Colonic mucosa (tissue), 4 donors: ENCODE measurements at regions not wholly inside any gene's neighbourhood (a gene's known extent, or its start where the extent isn't known, plus 50 kb on each side); places are given as distances from the start of the nearest gene placed in this dataset.

Source experiments
- DNase-seq: peaks from one replicate; pipeline ENCODE4 v3.0.0-alpha.2; 2020
- H3K27ac ChIP-seq: fragments of 200-600 bp; one replicate; pipeline ENCODE4 v1.8.0; 2021
- H3K27me3 ChIP-seq: fragments of 200-600 bp; one replicate; pipeline ENCODE4 v1.8.0; 2021
- H3K36me3 ChIP-seq: fragments of 200-600 bp; one replicate; pipeline ENCODE4 v1.8.0; 2021
- H3K4me1 ChIP-seq: fragments of 200-600 bp; one replicate; pipeline ENCODE4 v1.8.0; 2021; ENCODE audit warnings: mild to moderate bottlenecking
- H3K4me3 ChIP-seq: fragments of 200-600 bp; one replicate; pipeline ENCODE4 v1.8.0; 2021
- H3K9ac ChIP-seq, 2 donors: one replicate each; pipeline ENCODE4 v1.7.0; 2013; ENCODE audit warnings: control low read depth in 2 of 2, low read depth in 2 of 2, low read length in 2 of 2
- H3K9me3 ChIP-seq: fragments of 200-600 bp; one replicate; pipeline ENCODE4 v1.8.0; 2021
- CTCF ChIP-seq: fragments of 200-600 bp; IDR thresholded peaks from one replicate; pipeline ENCODE4 v1.8.0; 2022; ENCODE audit warnings: antibody characterized with exemption, mild to moderate bottlenecking
- intact Hi-C: fragments of 100-400 bp; cut with DNase I; formaldehyde crosslinking; loops from one replicate; pipeline ENCODE4 v1.14.1; 2022
- donor health status: healthy.
- donor health status: DM: no; HTN: no; CAD: no.
- donor health status: DM: no; HTN: no; CAD: no.

GRCh38 chr5:125384071-125384470 is 637.6 kb upstream of the ZNF608 start:
- Histone ChIP-seq H3K36me3 (no peaks in the 10 kb centered on the region), H3K4me1 (no peaks in the 10 kb centered on the region), H3K4me3 (no peak overlapping the region), H3K9me3 (no peaks in the 10 kb centered on the region), H3K9ac (no peak overlapping the region), H3K27ac (no peak overlapping the region), H3K27me3 (no peaks in the 10 kb centered on the region)
- no peak for DNase-seq
- no peak for TF ChIP-seq CTCF
- intact Hi-C loops, result no loop called here

- DNase-seq, result no peak
- Histone ChIP-seq H3K4me1 (no peaks in the 10 kb centered on the region), H3K4me3 (no peak overlapping the region), H3K27me3 (no peaks in the 10 kb centered on the region), H3K9ac (no peak overlapping the region), H3K36me3 (no peaks in the 10 kb centered on the region), H3K9me3 (no peaks in the 10 kb centered on the region), H3K27ac (no peak overlapping the region)
- no peak for TF ChIP-seq CTCF
- intact Hi-C loops, result no loop called here
These were observed 643.9 kb upstream of the ZNF608 start for GRCh38 chr5:125390326-125390725.

- TF ChIP-seq CTCF, result no peak
- Histone ChIP-seq H3K27ac (no peak overlapping the region), H3K36me3 (no peaks in the 10 kb centered on the region), H3K4me1 (no peaks in the 10 kb centered on the region), H3K27me3 (no peaks in the 10 kb centered on the region), H3K4me3 (no peak overlapping the region), H3K9me3 (no peaks in the 10 kb centered on the region), H3K9ac (no peak overlapping the region)
- intact Hi-C loops, result no loop called here
- no peak for DNase-seq
These were observed 646.9 kb upstream of the ZNF608 start for GRCh38 chr5:125393221-125393815.

GRCh38 chr5:125394661-125395280 is 648.3 kb upstream of the ZNF608 start:
- Histone ChIP-seq H3K9ac (no peak overlapping the region), H3K27me3 (no peaks in the 10 kb centered on the region), H3K4me3 (no peak overlapping the region), H3K9me3 (no peaks in the 10 kb centered on the region), H3K36me3 (no peaks in the 10 kb centered on the region), H3K27ac (no peak overlapping the region), H3K4me1 (no peaks in the 10 kb centered on the region)
- no peak for TF ChIP-seq CTCF
- no peak for DNase-seq
- intact Hi-C loops, result no loop called here

GRCh38 chr5:125396462-125396861 is 650.0 kb upstream of the ZNF608 start:
- no peaks in the 10 kb centered on the region for H3K9me3 ChIP-seq
- no peak overlapping the region for H3K4me3 ChIP-seq
- H3K27ac ChIP-seq, result no peak overlapping the region
- H3K27me3 ChIP-seq, result no peaks in the 10 kb centered on the region
- DNase-seq, result no peak
- H3K9ac ChIP-seq, result no peak overlapping the region
- TF ChIP-seq CTCF, result no peak
- H3K36me3 ChIP-seq, result no peaks in the 10 kb centered on the region
- intact Hi-C loops, result no loop called here
- H3K4me1 ChIP-seq, result no peaks in the 10 kb centered on the region
